CD14-positive monocyte (primary cell): ENCODE measurements at regions not wholly inside any gene's neighbourhood (a gene's known extent, or its start where the extent isn't known, plus 50 kb on each side); places are given as distances from the start of the nearest gene placed in this dataset.

ENCODE experiments used
- DNase-seq, 3 donors: peaks; one replicate each; pipeline ENCODE4 v3.0.0-alpha.2; 2011 to 2022
- H2AFZ ChIP-seq: 2 replicates; pipeline ENCODE4 v1.6.0; 2012; ENCODE audit warnings: mild to moderate bottlenecking, low read depth, low read length, inconsistent platforms; ENCODE audit not compliant: insufficient read depth, poor library complexity, severe bottlenecking
- H3K27ac ChIP-seq, 2 donors: 1 replicate in 1 of 2; 2 replicates in 1 of 2; pipeline ENCODE4 v1.5.1; 2012 to 2013; ENCODE audit warnings: low read length in 2 of 2, control low read depth in 1 of 2, inconsistent platforms in 1 of 2, low read depth in 1 of 2, mild to moderate bottlenecking in 1 of 2
- H3K27me3 ChIP-seq, 2 donors: one replicate each; pipeline versions ENCODE4 v1.6.0 to v1.6.1; 2011 to 2013; ENCODE audit warnings: low read length in 2 of 2; ENCODE audit not compliant: control insufficient read depth in 2 of 2, insufficient read depth in 2 of 2
- H3K36me3 ChIP-seq, 2 donors: replicated peaks in 1 of 2; 1 replicate in 1 of 2; 2 replicates in 1 of 2; pipeline versions ENCODE4 v1.5.1 to v1.6.1; 2012 to 2013; ENCODE audit warnings: low read length in 2 of 2, control low read depth in 1 of 2, inconsistent platforms in 1 of 2, mild to moderate bottlenecking in 1 of 2; ENCODE audit not compliant: insufficient read depth in 2 of 2, control insufficient read depth in 1 of 2
- H3K4me1 ChIP-seq, 2 donors: 1 replicate in 1 of 2; 2 replicates in 1 of 2; pipeline versions ENCODE4 v1.5.1 to v1.6.1; 2012 to 2013; ENCODE audit warnings: low read length in 2 of 2, control low read depth in 1 of 2, inconsistent platforms in 1 of 2, mild to moderate bottlenecking in 1 of 2, moderate library complexity in 1 of 2; ENCODE audit not compliant: insufficient read depth in 2 of 2, control insufficient read depth in 1 of 2
- H3K4me2 ChIP-seq: replicated peaks from 2 replicates; pipeline ENCODE3; 2012; ENCODE audit warnings: low read length, moderate library complexity, mild to moderate bottlenecking; ENCODE audit not compliant: poor library complexity, severe bottlenecking; ENCODE audit errors: extremely low read depth
- H3K4me3 ChIP-seq, 3 experiments: fragments of 200-600 bp in 1 of 3; sonication (generic) in 1 of 3; replicated peaks in 1 of 3; 1 replicate in 2 of 3; 2 replicates in 1 of 3; pipeline ENCODE4 v1.5.1; 2011 to 2013; ENCODE audit warnings: low read length in 3 of 3, mild to moderate bottlenecking in 3 of 3, control low read depth in 2 of 3, low read depth in 2 of 3, inconsistent platforms in 1 of 3, moderate library complexity in 1 of 3
- H3K79me2 ChIP-seq: 2 replicates; pipeline ENCODE4 v1.6.0; 2012; ENCODE audit warnings: mild to moderate bottlenecking, control low read depth, inconsistent platforms, low read length, moderate library complexity; ENCODE audit not compliant: insufficient read depth
- H3K9ac ChIP-seq: 2 replicates; pipeline ENCODE4 v1.6.0; 2017; ENCODE audit warnings: low read length, mild to moderate bottlenecking; ENCODE audit not compliant: insufficient read depth, poor library complexity, severe bottlenecking
- H3K9me3 ChIP-seq, 2 donors: replicated peaks in 1 of 2; 1 replicate in 1 of 2; 2 replicates in 1 of 2; pipeline versions ENCODE4 v1.5.1 to v1.6.1; 2012 to 2013; ENCODE audit warnings: low read length in 2 of 2, control low read depth in 1 of 2; ENCODE audit not compliant: control insufficient read depth in 1 of 2, insufficient read depth in 1 of 2
- H4K20me1 ChIP-seq: 2 replicates; pipeline ENCODE4 v1.6.0; 2012; ENCODE audit warnings: mild to moderate bottlenecking, low read length, control low read depth, moderate library complexity; ENCODE audit not compliant: insufficient read depth
- H3K27ac Mint-ChIP-seq, 7 donors: one replicate each; pipeline ENCODE4 v1.8.0; 2020; ENCODE audit warnings: mild to moderate bottlenecking in 7 of 7, mixed read lengths in 7 of 7, moderate library complexity in 6 of 7, inconsistent platforms in 2 of 7
- H3K27me3 Mint-ChIP-seq, 3 donors: one replicate each; pipeline ENCODE4 v1.8.0; 2021 to 2022; ENCODE audit warnings: low read depth in 3 of 3, mild to moderate bottlenecking in 3 of 3, mixed read lengths in 3 of 3, moderate library complexity in 3 of 3, inconsistent platforms in 1 of 3
- H3K36me3 Mint-ChIP-seq, 2 donors: one replicate each; pipeline ENCODE4 v1.8.0; 2020; ENCODE audit warnings: mixed read lengths in 2 of 2, inconsistent platforms in 1 of 2, mild to moderate bottlenecking in 1 of 2
- H3K4me1 Mint-ChIP-seq: one replicate; pipeline ENCODE4 v1.8.0; 2020; ENCODE audit warnings: mild to moderate bottlenecking, mixed read lengths
- H3K4me3 Mint-ChIP-seq, 2 donors: one replicate each; pipeline ENCODE4 v1.8.0; 2020; ENCODE audit warnings: mild to moderate bottlenecking in 2 of 2, mixed read lengths in 2 of 2, moderate library complexity in 1 of 2
- H3K9me3 Mint-ChIP-seq, 7 donors: one replicate each; pipeline ENCODE4 v1.8.0; 2020 to 2022; ENCODE audit warnings: mixed read lengths in 7 of 7, mild to moderate bottlenecking in 6 of 7, moderate library complexity in 6 of 7, inconsistent platforms in 2 of 7
- WGBS: methylation state at CpG from one replicate; pipeline ENCODE4 v1.1.5; 2013; ENCODE audit warnings: missing lambda C conversion rate; ENCODE audit not compliant: insufficient coverage; 5-methylcytosine and 5-hydroxymethylcytosine counted together
- intact Hi-C, 2 donors: fragments of 100-400 bp; cut with micrococcal nuclease; formaldehyde crosslinking; loops; one replicate each; pipeline versions ENCODE4 v1.15.0 to v1.15.1; 2023
- TF ChIP-seq, protein P1 (sequence below): fragments of 200-600 bp; IDR thresholded peaks from one replicate; pipeline ENCODE4 v1.8.0; 2022; ENCODE audit warnings: antibody characterized with exemption, mild to moderate bottlenecking

DNA sequence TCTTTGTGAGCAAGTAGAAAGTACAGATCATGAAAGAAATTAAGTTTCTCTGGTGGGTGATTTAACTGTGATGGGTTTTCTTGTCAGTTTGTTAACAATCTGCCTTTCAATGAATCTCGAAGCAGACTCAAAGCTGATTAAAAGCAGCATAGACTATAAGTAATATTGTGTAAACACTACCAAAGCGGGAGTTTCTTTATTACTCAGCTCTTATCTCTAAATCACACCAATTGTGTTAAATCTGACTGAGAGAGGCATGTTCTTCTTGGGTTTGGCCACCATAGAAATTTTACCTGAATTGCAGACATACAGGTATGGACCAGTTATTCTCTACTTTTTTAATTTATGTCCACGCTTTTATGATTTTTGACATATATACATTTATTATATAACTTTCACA lies 65.2 kb downstream of the DKK1 start:
- Histone ChIP-seq H3K4me1 (no peaks in the 10 kb centered on the region), H3K9me3 (peaks cover 0 to 11% of the 10 kb centered on the region in 2 donors), H3K36me3 (no peaks in the 10 kb centered on the region), H3K4me2 (no peak overlapping the region), H3K27ac (no peak overlapping the region), H3K4me3 (no peak overlapping the region), H3K79me2 (no peaks in the 10 kb centered on the region), H3K9ac (no peak overlapping the region), H3K27me3 (no peaks in the 10 kb centered on the region), H2AFZ (no peak overlapping the region), H4K20me1 (no peaks in the 10 kb centered on the region)
- H3K4me1 Mint-ChIP-seq, result no peaks in the 10 kb centered on the region
- H3K27me3 Mint-ChIP-seq, result peaks cover 0 to 2% (median 2%) of the 10 kb centered on the region in 3 donors
- WGBS, result no CpG with 5 or more reads among the region's 3 CpGs
- no peaks in the 10 kb centered on the region for H3K36me3 Mint-ChIP-seq
- H3K9me3 Mint-ChIP-seq, result peaks cover 3 to 8% (median 5%) of the 10 kb centered on the region in 7 donors
- no peak for DNase-seq
- intact Hi-C loops, result no loop called here
- TF ChIP-seq, protein P1, sequence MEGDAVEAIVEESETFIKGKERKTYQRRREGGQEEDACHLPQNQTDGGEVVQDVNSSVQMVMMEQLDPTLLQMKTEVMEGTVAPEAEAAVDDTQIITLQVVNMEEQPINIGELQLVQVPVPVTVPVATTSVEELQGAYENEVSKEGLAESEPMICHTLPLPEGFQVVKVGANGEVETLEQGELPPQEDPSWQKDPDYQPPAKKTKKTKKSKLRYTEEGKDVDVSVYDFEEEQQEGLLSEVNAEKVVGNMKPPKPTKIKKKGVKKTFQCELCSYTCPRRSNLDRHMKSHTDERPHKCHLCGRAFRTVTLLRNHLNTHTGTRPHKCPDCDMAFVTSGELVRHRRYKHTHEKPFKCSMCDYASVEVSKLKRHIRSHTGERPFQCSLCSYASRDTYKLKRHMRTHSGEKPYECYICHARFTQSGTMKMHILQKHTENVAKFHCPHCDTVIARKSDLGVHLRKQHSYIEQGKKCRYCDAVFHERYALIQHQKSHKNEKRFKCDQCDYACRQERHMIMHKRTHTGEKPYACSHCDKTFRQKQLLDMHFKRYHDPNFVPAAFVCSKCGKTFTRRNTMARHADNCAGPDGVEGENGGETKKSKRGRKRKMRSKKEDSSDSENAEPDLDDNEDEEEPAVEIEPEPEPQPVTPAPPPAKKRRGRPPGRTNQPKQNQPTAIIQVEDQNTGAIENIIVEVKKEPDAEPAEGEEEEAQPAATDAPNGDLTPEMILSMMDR, result no peak
- no peak overlapping the region for H3K27ac Mint-ChIP-seq
- H3K4me3 Mint-ChIP-seq, result no peak overlapping the region

DNA sequence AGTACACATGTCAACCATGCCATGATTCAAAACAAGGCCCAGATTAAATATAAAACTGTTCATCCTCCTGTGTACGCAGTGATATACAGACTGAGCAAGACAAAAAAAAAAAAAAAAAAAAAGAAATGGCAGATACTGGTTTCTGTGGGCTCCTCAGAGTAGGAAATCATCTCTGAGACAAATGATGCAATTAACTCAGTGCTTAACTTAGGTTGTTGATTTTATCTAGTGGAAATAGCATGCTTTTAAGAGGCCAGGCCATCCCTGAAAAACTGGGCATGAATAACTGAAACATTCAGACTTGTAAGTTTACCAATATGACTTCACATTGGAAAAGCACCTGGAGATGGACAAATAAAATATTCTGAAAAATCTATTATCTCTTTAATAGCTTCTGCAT lies 69.0 kb downstream of the DKK1 start:
- H3K36me3 ChIP-seq, result no peaks in the 10 kb centered on the region
- intact Hi-C loops, result no loop called here
- H3K36me3 Mint-ChIP-seq, result no peaks in the 10 kb centered on the region

More for the DNA sequence above, 69.0 kb downstream of the DKK1 start:
- Histone ChIP-seq H3K9ac (no peak overlapping the region), H3K27me3 (no peaks in the 10 kb centered on the region), H3K27ac (no peak overlapping the region), H4K20me1 (no peaks in the 10 kb centered on the region), H3K4me2 (no peak overlapping the region), H3K4me3 (no peak overlapping the region), H3K4me1 (no peaks in the 10 kb centered on the region), H3K79me2 (no peaks in the 10 kb centered on the region), H2AFZ (no peak overlapping the region), H3K9me3 (no peaks in the 10 kb centered on the region)
- 100% methylated on average over 1 of the region's 1 CpG for WGBS
- Mint-ChIP-seq H3K4me1 (no peaks in the 10 kb centered on the region), H3K27me3 (peaks cover 0 to 2% (median 0%) of the 10 kb centered on the region in 3 donors), H3K4me3 (no peak overlapping the region), H3K27ac (no peak overlapping the region), H3K9me3 (no peaks in the 10 kb centered on the region)
- TF ChIP-seq, protein P1, result no peak
- DNase-seq, result no peak
